Stimulated activated CD8-positive, alpha-beta memory T cell treated with anti-CD3 and anti-CD28 coated beads, Interleukin-15, amount 100 ng/mL, for 48 hours (primary cell): ENCODE measurements at regions not wholly inside any gene's neighbourhood (a gene's known extent, or its start where the extent isn't known, plus 50 kb on each side); places are given as distances from the start of the nearest gene placed in this dataset.

Experiments
- DNase-seq, 2 donors: peaks; one replicate each; pipeline ENCODE4 v3.0.0-alpha.2; 2020; ENCODE audit warnings: low read depth in 2 of 2

DNA sequence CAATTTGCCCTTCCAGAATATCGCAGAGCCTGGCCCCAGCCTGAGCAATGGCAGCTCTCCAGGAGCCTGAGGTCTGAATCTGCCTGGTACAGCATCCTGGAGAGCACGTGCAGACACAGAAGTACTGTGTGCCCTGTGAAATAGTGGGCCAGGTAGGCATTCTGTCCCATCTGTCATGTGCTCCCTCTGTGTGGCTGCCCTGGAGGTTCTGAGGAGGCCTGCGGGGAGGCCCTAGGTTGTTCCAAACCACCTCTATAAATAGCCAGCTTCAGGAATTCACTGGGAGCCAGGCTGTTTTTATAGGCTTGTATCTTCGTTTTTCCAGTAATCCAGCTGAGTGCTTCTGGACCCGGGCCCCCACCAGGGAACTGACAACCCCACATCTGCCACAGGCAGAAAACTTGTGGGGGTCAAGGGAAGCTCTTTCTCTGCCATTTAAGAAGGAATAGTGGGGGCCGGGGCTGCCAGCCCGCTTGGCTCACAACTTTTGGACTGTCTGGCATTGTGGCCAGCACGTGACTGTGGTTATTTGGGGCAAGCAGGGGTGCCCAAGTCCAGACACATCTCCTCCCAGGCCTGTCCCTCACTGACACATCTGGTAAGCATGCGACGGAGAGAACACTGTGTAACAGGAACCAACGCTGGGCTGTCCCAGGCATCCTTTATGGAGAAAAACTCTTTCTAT is 356.3 kb upstream of the TNRC6C start:
- no peak for DNase-seq

DNA sequence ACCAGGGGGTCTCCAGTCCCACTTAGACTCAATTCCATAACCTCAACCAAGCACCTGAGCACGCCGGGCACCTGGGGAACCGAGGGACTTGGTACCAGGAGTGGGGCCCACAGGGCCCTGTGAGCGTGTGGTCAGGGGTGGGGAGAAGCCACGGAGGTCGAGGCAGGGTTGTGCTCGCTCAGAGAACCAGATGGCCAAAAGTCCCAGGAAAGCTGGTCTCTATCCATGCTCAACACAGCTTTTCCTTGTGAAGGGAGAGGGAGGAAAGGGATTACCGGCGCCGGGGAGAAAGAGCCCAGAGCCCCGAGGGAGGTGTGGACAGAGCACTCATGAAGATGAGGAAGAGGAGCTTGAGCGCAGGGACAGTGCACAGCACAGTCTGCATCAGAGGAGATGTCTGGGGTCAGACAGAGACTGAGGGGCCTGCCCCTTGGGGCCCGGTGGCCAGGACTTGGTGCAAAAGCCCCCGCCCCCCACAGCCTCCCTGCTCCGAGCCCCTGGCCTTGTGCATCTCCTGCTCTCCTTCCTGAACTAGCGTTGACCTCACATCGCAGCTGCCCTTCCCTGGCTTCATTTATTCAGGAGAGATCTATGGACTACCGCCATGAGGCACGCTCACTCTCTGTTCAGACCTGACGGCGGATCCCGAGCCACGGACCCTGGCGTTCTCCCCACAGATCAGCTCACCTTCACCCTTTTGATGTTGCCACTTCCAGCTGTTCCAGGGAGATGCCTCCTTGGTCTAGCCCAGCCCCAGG is 355.4 kb upstream of the TNRC6C start:
- DNase-seq = no peak

DNA sequence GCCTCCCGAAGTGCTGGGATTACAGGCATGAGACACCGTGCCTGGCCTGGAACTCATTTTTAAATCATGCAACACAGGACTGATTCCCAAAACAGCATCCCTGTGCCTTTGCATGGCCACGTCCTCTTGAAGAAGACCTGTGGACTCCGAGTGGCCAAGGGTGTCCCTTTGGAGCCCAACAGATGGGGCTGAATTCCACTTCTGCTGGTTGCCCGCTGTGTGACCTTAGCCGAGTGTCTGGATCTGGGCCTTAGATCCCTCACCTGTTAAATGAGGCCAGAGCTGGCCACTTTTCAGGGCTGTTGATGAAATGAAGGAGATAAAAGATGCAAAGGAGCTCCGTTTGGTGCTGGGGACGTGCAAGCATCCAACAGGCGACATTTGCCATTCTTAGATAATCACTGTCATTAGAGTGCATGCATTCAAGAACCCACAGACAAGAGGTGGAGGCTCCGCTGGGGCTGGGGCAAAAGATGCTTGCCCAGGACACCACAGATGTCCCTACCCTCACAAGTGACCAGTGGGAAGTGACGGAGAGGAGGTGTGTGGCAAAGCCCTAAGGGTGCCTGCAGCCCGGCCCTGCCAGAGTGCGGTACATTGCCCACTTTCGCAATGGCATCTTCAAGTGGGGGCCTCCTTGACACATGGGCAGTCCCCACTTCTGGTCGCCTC is 354.1 kb upstream of the TNRC6C start:
- DNase-seq = no peak

DNA sequence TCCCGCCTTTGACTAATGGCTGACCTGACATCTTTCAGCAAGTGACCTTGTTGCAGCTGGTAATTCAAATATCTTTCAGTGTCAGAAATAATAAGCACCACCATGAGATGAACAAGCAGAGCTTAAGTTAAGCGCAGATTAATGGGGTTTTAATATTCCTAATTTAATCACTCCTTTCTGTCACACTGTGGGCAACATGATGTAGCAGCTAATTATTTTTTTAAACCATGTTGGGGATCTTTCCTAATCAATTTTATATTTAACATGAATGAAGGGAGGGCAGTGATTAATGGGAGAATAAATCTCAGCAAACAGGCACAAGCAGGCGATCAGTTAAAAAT is 353.6 kb upstream of the TNRC6C start:
- no peak for DNase-seq

DNA sequence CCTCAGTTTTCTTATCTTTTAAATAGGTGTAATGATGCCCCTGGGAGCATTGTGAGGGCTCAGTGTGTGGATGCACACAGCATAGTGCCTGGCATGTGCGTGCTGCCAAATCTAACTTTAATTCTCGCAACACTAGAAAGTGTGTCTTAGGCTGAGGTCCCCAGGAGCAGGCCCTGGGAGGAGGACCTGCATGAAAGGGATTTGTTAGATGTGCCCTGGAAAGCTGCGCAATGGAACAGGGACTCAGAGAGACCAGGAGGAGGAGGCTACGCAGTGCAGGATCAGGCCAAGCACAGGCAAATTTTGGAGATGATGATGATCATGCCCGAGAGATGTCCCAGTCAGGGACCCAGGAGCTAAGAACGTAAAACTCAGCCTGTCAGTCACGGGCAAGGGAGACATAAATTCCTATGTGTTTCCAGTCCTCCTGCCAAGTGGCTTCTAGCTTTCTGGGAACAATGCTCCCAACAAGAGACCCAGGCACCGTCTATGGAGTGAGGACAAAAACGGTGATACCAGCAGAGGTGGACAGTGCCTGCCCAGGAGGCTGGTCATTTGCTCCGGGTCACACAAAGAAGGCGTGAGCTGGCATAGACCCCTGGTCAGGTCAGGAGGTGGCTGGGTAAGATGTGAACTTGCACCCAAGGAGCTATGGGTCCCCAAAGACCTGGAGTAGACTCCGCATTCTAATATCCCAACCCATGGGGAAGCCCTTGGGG is 352.2 kb upstream of the TNRC6C start:
- DNase-seq = no peak

DNA sequence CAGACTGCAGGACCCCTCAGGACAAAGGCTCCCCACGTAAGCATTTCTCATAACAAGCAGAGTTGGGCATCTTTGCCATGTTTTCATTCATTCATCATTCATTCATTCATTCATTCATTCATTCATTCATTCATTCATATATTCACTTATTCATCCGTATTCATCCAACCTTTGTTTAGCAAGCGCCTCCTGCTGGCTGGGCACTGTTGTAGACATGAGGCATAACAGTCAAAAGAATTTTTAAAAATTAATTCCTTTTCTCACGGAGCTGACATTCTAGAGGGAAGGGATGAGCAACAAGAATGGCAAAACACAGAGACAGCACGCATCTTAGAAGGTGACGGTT is 351.7 kb upstream of the TNRC6C start:
- DNase-seq = no peak

DNA sequence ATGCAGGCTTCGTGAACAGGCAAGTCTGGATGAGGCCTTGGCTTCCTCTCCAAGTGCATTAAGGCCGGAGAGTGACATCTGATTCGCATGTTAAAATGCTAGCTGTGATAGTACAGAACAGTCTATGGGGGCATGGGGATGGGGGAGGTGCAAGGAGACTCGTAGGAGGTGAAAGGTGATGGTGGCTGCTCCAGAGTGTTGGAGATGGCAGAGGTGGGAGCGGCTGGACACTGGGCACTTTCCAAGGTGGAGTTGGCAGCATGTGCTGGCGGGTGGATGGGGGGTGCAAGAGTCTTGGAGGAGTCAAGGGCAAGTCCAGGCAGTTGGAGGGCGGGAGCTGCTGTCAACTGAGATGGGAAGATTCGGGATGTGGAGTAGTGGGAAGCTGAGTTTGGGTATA is 350.9 kb upstream of the TNRC6C start:
- DNase-seq = no peak

DNA sequence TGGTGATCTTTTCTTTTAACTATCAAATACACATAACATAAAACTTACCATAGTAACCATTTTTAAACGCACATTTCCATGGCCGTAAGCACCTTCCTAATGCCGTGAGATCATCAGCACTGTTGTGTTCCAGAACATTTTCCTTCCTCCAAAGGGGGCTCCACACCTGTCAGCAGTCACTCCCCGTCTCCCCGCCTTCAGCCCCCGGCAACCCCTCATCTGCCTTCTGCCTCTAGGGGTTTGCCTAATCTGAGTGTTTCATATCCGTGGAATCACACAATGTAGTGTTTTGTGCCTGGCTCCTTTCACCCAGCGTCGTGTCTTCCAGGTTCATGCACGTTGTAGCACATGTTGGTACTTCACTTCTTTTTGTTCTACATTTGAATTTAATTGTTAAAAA is 350.1 kb upstream of the TNRC6C start:
- DNase-seq = no peak

DNA sequence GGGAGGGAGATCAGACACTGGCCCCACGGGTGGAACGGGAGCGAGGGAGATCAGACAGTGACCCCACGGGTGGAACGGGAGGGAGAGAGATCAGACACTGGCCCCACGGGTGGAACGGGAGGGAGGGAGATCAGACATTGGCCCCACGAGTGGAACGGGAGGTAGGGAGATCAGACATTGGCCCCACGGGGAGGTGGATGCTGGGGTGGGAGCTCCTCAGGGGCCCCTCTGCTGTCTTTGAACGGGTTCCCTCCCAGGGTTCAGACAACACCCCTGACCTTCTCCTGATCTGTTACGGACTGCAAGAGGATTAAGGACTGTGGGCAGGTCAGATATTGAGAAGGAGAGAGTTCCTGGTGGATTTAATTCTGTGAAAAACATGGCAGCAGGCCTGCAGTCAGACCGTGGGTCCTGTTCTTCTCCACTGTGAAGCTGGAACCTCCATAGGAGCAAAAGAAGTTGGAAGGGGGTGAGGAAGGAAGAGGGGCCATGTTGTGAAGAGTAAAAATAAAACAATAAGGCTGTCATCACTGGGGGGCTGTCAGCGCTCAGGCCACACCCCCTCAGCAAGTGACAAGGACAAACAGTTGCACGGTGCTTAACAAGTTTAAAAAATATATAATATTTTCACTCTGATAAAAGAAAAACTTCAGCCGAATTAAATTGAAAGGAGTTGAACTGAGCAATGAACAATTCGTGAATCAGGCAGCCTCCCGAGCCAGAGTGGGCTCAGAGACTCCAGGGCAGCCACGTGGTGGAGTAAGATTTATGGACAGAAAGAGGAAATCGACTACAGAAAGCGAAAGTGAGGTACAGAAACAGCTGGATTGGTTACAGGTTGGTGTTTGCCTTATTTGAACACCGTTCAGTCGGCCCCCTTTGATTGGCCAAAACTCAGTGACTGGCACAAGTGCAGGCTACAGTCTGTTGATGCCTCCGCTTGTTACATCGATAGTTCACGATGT is 348.7 kb upstream of the TNRC6C start:
- peak; percentile 30 to 41 for DNase-seq

DNA sequence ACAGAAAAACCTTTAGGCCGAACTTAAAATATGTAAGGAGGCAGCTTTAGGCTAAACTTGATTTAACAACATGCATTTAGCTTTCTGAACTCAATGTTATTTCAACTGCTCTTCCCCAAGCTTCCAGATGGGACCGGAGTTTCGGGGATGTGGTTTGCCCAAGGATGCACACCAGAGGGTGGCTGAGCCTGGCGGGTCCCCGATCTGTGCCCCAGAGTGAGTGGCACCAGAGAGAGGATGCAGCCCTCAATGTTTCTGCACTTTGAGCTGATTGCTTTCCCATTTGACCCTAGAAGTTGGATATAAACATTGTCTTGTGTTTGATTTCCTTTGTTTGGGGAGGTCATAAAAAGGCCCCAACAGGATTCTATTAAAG is 348.0 kb upstream of the TNRC6C start:
- DNase-seq = no peak

DNA sequence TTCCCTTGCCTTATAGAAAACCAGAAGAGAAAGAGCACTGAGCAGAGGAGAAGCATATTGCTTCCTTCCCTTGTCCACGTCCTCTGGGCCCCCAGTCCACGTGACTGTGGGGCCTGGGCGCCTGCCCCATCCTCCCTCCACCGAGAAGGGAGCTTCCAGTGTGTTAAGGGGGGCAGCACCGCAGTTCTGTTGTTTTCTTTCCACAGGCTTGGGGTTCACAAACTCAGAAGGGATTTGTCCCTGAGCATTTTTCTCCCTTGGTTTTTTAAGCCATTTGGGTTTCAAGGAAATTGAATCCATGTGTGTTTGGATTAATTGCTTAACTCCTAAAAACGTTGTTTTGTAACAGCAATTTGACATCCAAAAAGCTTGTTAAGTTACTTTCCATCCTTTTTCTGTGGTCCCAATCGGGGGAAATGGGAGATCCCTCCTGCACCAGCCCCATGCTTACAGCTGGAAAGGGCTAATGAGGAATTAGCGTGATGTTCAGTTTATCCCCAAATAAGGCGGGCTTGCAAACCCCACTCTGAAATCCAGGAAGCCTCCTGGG is 347.5 kb upstream of the TNRC6C start:
- no peak for DNase-seq

DNA sequence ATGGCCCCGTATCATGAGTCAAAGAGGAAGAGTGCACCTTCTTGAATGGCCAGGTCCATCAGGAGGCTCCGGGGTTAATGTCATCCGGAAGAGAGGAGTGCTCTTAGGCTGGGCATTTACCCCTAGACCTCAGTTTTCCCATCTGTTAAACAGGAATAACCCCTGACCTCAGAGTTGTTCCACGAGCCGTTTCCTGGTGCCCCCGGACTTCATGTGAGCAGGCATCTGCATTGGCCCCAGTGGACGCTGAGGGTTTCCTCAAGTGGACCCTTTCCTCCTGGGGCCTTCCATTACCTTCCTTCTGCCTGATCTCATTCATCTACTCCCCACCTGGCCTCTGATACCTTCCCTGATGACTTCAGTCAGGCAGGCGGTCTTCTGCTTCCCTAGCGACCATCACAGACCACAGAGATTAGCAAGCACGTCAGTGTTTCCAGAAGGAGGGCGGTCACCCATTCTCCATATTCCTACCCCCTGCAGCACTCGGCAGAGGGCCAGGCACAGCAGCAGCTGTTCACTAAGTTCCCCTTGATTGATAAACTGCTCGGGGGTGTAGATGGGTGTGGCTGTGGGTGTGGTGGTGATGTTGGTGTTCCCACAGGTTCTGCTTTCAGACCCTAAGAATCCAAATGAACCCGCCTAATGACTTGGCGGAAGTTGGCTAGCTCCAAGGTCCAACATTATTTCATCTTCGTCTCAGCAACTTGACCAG is 346.6 kb upstream of the TNRC6C start:
- no peak for DNase-seq

DNA sequence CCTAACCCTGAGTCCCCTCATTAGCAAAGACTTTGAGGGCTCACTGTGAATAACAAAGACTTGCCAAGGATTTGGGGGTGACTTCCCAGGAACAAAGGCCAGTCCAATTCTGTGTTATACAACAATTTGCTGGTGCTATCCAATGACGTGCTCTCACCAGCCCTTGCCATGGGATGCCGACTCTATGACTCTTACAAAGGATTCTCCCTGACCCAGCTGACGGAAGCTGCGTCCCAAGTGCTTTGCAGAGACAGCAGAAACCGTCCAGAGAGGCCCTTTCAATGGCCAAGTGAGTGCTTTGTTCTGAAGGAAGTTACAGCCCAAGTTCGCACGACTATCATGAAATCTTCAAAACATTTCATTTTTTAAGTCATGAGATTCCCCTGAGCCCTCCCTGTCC is 345.3 kb upstream of the TNRC6C start:
- DNase-seq = no peak

DNA sequence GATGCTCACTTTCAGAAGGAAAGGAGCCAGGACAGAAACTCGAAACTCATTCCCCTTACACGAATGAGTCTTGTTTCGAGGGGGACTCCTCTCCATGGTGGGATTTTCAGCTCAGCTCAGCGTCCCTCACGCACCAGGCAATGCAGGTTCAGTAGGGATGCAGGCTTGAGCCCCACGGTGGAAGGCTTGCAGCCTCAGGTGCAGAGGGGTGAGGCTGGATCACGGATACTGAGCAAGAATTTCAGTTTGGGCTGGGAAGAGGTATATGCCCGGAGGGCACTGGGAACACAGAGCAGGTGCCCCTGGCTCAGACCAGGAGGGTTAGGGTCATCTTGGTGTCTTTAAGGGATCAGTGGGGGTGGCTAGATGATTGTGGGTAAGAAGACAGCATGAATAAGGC is 344.9 kb upstream of the TNRC6C start:
- no peak for DNase-seq

DNA sequence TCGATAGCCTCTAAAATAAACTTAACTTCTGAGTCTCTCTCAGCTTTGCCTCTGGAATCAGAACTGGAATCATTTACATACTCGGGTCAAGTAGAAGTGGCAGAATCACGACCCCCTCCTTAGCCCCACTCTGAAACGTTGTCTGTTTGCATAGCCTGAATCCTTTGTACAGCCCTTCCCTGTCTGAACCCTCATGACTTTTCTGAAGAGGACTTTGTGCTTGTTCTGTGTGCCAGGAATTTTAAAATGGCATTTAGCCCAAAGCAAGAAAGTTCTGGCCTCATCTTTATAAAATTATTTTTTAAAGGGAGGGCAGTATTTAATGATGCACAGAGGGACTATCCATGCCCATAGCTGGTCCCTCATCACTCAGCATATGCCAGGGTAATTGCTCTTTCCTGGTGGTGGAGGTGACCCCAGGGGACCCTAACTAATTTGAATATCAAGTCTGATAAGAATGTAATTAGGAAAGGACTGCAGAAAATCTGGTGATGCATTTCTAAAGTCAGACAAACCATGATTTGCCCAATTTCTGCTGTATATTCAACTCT is 342.7 kb upstream of the TNRC6C start:
- no peak for DNase-seq

DNA sequence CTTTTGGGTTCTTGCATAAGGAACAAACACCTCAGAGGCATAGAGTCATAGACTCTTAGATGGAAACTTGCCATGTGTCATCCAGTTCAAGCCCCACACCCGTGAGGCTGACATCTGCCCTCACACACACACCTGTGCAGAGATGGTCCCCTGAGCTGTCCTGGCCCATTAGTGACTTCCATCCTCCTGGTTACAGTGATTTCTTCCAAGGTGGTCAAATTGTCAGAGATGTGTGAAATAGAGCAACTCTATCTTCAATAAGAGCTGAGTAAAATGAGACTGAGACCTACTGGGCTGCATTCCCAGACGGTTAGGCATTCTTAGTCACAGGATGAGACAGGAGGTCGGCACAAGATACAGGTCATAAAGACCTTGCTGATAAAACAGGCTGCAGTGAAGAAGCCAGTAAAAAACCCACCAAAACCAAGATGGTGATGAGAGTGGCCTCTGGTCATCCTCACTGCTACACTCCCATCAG is 342.2 kb upstream of the TNRC6C start:
- no peak for DNase-seq

DNA sequence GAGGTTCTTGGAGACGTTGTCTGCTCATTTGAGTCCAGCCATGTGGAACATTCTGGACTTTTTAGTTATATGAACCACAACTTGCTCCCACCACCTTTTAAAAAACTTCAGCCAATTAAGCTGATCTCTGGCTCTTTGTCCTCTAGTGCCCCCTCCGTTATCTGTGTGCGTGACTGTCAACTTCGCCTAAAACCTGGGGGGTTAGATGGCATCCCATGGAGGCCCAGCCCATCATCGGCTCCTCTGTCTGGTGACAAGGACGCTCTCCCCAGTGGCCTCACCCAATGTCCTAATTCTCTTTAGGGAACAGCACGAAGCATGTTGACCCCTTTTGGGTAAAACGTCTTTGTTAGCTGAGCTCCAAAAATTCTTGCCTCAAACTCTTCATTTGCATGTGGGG is 341.0 kb upstream of the TNRC6C start:
- DNase-seq = no peak

DNA sequence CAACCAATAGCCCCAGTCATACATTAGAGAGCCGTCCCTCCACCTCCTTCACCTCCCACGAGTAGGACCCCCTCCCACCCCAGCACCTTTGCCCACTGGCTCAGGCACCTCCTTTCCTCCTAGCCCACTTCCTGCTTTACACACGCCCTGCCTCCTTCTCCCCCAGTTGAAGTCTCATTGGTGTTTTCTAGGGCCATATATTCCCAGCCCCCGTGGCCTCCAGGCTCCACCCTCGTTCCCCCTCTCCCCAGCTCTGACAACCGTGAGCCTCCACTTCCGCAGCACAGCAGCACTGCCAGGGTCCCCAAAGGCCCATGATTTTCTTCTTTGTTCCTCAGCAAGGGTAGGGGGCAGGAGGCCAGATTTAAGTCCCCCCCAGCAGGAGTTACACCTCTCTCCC is 340.3 kb upstream of the TNRC6C start:
- no peak for DNase-seq

DNA sequence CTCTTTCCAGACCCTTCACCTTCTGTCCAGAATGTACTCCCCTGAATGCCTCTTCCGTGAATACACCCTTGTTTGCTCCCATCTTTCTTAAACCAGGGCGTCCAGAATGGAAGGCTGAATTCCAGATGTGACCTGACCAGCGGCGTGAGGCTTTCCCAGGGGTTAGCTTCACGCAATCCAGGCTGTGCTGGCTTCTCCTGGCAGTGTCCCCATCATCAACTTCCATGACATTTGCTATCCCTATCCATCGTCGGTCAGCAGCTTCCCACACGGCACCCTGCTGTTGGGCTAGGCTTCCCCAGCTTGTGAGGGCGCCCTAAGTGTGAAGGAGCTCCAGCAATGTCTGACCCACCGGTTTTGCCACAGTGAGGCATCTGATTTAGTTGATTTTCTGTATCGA is 339.8 kb upstream of the TNRC6C start:
- DNase-seq = no peak

DNA sequence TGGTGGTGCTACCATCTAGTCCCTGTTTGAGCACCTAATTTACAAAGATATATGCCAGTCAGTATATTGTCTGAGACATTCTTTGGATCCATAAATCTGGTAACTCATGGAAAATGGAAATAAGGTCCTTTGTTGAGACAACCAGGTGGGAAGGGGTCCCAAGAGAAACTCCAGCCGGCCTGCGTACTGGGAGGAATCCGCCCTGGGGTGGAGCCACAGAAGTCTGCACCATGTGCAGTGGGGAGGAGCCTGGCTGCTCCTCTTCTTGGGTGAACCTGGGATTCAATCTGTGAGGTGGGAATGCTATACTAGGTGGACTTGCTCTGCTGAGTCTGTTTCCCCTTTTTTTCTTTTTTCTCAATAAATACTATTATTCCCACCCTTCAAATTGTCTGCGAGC is 339.2 kb upstream of the TNRC6C start:
- no peak for DNase-seq
